ENCODE measurements at regions not wholly inside any gene's neighbourhood (a gene's known extent, or its start where the extent isn't known, plus 50 kb on each side); places are given as distances from the start of the nearest gene placed in this dataset.
A peak's percentile ranks its signal among the peaks of the same experiment; 100 is the strongest.

DNA sequence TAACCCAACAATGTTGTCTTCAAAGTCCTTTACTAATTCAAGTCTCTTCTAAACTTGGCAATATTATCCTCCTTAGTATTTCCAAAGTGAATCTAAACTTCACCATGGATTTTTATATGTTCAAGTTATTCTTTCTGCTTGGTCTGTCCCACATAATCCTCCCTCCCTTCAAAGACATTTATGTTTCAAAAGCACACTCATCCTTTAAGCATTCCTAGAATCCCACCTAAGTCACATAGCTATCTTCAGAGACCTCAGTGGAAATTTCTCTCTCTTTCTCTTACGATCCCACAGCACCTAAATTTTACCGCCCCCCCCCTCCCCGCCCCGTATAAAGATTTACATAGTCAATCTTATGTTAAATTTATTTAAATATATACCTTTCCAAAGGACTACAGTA, 314.9 kb upstream of the GRIA3 start:
- no peaks in the 10 kb centered on the region for H3K9me3 ChIP-seq (replicated peaks)

DNA sequence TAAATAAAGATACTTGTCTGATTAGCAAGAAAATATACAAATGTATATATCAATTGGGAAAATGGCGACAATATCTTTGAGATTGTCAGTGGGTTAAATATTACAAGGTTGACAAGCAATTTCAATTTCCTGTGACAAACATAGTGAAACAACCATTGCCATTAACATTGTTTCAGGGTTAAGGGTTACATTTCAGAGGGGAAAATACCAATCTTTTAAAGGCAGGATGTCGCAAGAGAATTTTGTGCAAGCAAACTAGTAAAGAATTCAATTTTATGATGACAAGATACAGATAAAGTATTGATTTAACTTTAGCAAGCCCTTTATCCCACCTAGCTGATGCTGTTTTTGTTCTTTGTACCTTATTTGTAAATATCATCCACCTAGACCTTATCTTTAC, 305.8 kb upstream of the GRIA3 start:
- H3K9me3 ChIP-seq (replicated peaks) = no peaks in the 10 kb centered on the region
- H3K4me3 ChIP-seq = no peak overlapping the region
- no peaks in the 10 kb centered on the region for H3K36me3 ChIP-seq
- no peaks in the 10 kb centered on the region for H3K4me1 ChIP-seq (replicated peaks)
- DNase-seq (ENCODE audit: low read depth in 1 of 2, low spot score in 2 of 2) = no peak
- no peak overlapping the region for H3K27ac ChIP-seq
- H3K27me3 ChIP-seq (replicated peaks) = no peaks in the 10 kb centered on the region

More for the DNA sequence above, 314.9 kb upstream of the GRIA3 start:
- no peak for DNase-seq (ENCODE audit: low read depth in 1 of 2, low spot score in 2 of 2)
- Histone ChIP-seq H3K27ac (no peak overlapping the region), H3K4me3 (no peak overlapping the region), H3K36me3 (no peaks in the 10 kb centered on the region), H3K27me3 (replicated peaks) (no peaks in the 10 kb centered on the region), H3K4me1 (replicated peaks) (no peaks in the 10 kb centered on the region)

DNA sequence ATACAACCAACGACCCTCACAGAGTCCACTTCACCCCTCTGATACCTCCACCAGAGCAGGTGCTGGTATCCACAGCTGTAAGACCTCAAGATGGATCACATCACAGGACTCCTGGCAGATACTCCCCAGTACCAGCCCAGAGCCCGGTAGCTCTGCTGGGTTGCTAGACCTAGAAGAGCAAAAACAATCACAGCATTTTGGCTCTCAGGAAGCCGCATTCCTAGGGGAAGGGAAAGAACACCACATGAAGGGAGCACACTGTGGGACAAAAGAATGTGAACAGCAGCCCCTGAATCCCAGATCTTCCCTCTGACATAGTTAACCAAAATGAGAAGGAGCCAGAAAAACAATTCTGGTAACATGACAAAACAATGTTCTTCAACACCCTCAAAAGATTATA, 303.1 kb upstream of the GRIA3 start:
- no peak overlapping the region for H3K27ac ChIP-seq
- no peak for DNase-seq (ENCODE audit: low read depth in 1 of 2, low spot score in 2 of 2)
- H3K36me3 ChIP-seq = no peaks in the 10 kb centered on the region
- H3K4me3 ChIP-seq = no peak overlapping the region
- H3K9me3 ChIP-seq (replicated peaks) = no peaks in the 10 kb centered on the region
- no peaks in the 10 kb centered on the region for H3K27me3 ChIP-seq (replicated peaks)
- H3K4me1 ChIP-seq (replicated peaks) = no peaks in the 10 kb centered on the region

DNA sequence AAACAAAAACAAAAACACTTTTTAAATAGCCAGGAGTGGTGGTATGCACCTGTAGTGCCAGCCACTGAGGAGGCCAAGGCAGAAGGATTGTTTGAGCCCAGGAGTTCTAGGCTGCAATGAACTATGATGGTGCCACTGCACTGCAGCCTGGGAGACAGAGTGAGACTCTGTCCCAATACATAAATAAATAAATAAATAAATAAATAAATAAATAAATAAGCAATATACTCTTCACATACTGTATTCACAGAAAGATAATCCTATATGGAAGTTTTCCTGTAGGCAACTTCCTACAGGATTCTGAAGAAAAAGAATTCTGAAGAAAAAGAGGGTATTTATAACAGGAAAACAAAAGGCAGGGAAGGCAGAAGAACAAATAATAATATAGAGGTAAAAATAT, 293.3 kb upstream of the GRIA3 start:
- no peaks in the 10 kb centered on the region for H3K9me3 ChIP-seq (replicated peaks)
- no peak for DNase-seq (ENCODE audit: low read depth in 1 of 2, low spot score in 2 of 2)

DNA sequence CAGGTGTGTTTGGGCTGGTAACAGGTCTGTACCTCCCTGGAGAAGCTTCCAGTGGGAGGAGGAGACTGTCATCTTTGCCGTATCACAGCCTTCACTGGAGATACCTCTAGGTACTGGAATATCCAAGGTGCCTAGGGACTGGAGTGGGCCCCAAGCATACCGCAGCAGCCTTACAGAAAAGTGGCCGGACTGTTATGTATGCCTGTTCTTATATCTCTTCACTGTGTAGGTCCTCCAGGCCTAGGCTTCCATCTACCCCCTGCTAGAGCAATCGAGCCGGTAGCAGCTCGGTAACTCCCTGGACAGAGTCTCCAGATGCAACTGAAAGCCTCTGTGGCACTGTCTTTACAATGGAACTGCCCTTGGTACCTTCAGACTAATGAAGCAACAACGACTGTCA, 277.4 kb upstream of the GRIA3 start:
- Histone ChIP-seq H3K4me1 (replicated peaks) (no peaks in the 10 kb centered on the region), H3K36me3 (no peaks in the 10 kb centered on the region), H3K27ac (no peak overlapping the region), H3K27me3 (replicated peaks) (no peaks in the 10 kb centered on the region), H3K4me3 (no peak overlapping the region), H3K9me3 (replicated peaks) (no peaks in the 10 kb centered on the region)
- DNase-seq (ENCODE audit: low read depth in 1 of 2, low spot score in 2 of 2) = no peak

More for the DNA sequence above, 293.3 kb upstream of the GRIA3 start:
- Histone ChIP-seq H3K4me3 (no peak overlapping the region), H3K4me1 (replicated peaks) (no peaks in the 10 kb centered on the region), H3K27me3 (replicated peaks) (no peaks in the 10 kb centered on the region), H3K27ac (no peak overlapping the region), H3K36me3 (no peaks in the 10 kb centered on the region)

DNA sequence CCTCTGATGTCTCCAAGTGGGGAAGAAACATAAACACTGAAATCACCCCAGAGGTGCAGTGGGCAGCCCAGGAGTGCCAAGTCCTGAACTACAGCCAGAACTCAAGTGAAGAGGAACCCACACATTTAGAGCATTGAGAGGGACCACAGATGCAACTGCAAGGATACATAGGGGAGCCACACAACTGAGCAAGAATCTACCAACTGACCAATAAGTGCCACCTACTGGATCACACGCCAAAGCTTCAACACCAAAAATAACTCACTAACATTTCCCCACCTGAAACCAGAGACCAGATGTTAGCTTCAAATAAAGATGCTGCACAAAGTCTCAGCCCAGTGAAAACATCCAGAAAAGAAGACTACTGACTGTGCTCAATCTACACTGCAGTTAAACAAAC, 276.7 kb upstream of the GRIA3 start:
- no peaks in the 10 kb centered on the region for H3K4me1 ChIP-seq (replicated peaks)
- no peak overlapping the region for H3K4me3 ChIP-seq
- H3K27me3 ChIP-seq (replicated peaks) = no peaks in the 10 kb centered on the region
- no peak overlapping the region for H3K27ac ChIP-seq
- H3K36me3 ChIP-seq = no peaks in the 10 kb centered on the region
- DNase-seq (ENCODE audit: low read depth in 1 of 2, low spot score in 2 of 2) = no peak
- no peaks in the 10 kb centered on the region for H3K9me3 ChIP-seq (replicated peaks)

DNA sequence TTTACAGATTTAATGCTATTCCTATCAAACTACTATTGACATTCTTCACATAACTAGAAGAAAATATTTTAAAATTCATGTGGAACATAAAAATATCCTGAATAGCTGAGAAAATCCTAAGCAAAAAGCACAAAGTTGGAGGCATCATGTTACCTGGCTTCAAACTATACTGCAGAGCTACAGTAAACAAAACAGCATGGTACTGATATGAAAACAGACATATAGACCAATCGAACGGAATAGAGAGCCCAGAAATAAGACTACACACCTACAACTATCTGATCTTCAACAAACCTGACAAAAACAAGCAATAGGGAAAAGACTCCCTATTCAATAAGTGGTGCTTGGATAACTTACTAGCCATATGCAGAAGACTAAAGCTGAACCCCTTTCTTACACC, 273.4 kb upstream of the GRIA3 start:
- no peaks in the 10 kb centered on the region for H3K36me3 ChIP-seq
- DNase-seq (ENCODE audit: low read depth in 1 of 2, low spot score in 2 of 2) = no peak
- no peak overlapping the region for H3K27ac ChIP-seq
- no peaks in the 10 kb centered on the region for H3K9me3 ChIP-seq (replicated peaks)
- no peaks in the 10 kb centered on the region for H3K27me3 ChIP-seq (replicated peaks)
- no peaks in the 10 kb centered on the region for H3K4me1 ChIP-seq (replicated peaks)
- H3K4me3 ChIP-seq = no peak overlapping the region

DNA sequence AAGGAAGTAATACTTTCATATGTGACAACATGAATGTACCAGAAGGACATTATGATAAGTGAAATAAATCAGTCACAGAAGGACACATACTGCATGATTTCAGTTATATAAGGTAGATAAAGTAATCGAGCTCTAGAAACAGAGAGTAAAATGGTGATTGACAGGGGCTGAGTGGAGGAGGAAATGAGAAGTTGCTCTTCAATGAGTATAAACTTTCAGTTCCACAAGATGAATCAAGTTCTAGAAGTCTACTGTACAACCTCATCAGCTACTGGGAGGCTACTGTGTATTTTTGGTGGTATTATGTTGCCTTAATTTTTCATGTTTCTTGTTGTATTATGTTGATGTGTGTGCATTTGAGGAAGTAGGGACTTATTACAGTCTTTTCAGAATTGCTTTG, 270.9 kb upstream of the GRIA3 start:
- Histone ChIP-seq H3K27ac (no peak overlapping the region), H3K27me3 (replicated peaks) (no peaks in the 10 kb centered on the region), H3K4me1 (replicated peaks) (no peaks in the 10 kb centered on the region), H3K36me3 (no peaks in the 10 kb centered on the region), H3K9me3 (replicated peaks) (no peaks in the 10 kb centered on the region), H3K4me3 (no peak overlapping the region)
- no peak for DNase-seq (ENCODE audit: low read depth in 1 of 2, low spot score in 2 of 2)

DNA sequence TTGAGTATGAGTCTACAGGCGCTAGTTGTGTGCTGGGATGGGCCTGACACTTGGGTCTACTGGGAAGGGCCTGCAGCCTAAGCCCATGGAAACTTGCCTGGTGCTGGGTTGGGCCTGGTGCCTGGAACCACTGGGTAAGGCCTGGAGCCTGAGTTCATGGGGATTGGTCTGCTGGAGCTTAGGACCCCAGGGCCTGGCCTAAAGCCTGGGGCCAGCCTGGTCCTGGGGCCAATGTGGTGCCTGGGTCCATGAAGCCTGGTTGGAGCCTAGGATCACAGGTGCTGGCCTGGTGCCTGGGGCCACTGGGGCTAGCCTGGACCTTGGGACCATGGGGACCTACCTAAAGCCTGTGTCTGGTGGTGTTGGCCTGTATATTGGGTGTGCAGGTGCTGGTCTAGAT, 270.3 kb upstream of the GRIA3 start:
- H3K27ac ChIP-seq = no peak overlapping the region
- no peak for DNase-seq (ENCODE audit: low read depth in 1 of 2, low spot score in 2 of 2)
- no peaks in the 10 kb centered on the region for H3K9me3 ChIP-seq (replicated peaks)
- H3K27me3 ChIP-seq (replicated peaks) = no peaks in the 10 kb centered on the region
- no peaks in the 10 kb centered on the region for H3K36me3 ChIP-seq
- H3K4me3 ChIP-seq = no peak overlapping the region
- H3K4me1 ChIP-seq (replicated peaks) = no peaks in the 10 kb centered on the region

DNA sequence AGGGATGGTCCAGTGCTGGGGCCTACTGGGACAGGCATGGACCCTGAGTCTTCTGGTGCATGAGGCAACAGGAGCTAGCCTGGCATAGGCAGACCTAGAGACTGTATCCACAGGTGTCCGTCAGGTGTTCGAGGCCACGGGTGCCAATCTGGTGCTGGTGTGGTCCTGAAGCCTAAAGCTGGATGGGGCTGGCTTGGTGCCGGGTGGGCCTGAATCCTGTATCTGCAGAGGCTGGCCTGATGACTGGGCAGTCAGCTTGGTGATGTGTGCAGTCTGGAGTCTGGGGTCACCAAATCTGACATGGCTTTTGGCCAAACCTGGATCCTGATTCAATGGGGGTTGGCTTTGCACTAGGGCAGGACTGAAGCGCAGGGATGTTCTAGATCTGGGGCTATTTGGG, 269.8 kb upstream of the GRIA3 start:
- Histone ChIP-seq H3K27ac (no peak overlapping the region), H3K4me3 (no peak overlapping the region), H3K36me3 (no peaks in the 10 kb centered on the region), H3K27me3 (replicated peaks) (no peaks in the 10 kb centered on the region), H3K9me3 (replicated peaks) (no peaks in the 10 kb centered on the region), H3K4me1 (replicated peaks) (no peaks in the 10 kb centered on the region)
- DNase-seq (ENCODE audit: low read depth in 1 of 2, low spot score in 2 of 2) = no peak

DNA sequence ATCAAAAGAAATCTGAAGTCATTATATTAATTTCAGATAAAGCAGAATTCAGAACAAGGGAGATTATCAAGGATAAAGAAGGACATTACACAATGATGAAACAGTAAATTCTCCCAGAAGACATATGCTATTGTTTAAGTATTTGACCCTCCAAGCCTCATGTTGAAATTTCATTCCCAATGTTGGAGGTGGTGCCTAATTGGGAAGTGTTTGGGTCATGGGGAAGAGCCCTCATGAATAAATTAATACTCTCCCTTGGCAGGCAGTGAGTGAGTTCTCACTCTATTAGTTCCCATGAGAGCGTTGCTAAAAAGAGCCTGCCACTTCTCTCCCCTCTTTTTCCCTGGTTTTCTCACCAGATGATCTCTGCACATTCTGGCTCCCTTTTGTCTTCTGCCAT, 249.9 kb upstream of the GRIA3 start:
- Histone ChIP-seq H3K4me3 (no peak overlapping the region), H3K9me3 (replicated peaks) (no peaks in the 10 kb centered on the region), H3K27me3 (replicated peaks) (no peaks in the 10 kb centered on the region)

DNA sequence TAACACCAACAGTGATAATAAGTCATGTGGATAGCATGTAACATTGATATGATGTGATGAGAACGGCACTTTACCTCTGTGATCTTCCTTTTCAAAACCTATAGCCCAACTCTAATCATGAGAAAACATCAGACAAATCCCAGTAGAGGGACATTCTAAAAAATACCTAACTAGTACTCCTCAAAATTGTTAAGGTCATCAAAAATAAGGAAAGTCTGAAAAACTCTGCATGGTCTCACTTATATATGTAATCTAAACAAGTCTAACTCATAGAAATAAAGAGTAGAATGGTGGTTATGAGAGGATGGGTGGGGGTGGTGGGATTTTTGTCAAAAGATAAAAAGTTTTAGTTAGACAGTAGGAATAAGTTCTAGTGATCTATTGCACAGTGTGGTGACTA, 243.9 kb upstream of the GRIA3 start:
- Histone ChIP-seq H3K4me3 (no peak overlapping the region), H3K4me1 (replicated peaks) (no peaks in the 10 kb centered on the region), H3K36me3 (no peaks in the 10 kb centered on the region), H3K27ac (no peak overlapping the region), H3K27me3 (replicated peaks) (no peaks in the 10 kb centered on the region), H3K9me3 (replicated peaks) (no peaks in the 10 kb centered on the region)
- no peak for DNase-seq (ENCODE audit: low read depth in 1 of 2, low spot score in 2 of 2)

More for the DNA sequence above, 249.9 kb upstream of the GRIA3 start:
- DNase-seq (ENCODE audit: low read depth in 1 of 2, low spot score in 2 of 2) = no peak
- H3K36me3 ChIP-seq = no peaks in the 10 kb centered on the region
- no peak overlapping the region for H3K27ac ChIP-seq
- no peaks in the 10 kb centered on the region for H3K4me1 ChIP-seq (replicated peaks)

DNA sequence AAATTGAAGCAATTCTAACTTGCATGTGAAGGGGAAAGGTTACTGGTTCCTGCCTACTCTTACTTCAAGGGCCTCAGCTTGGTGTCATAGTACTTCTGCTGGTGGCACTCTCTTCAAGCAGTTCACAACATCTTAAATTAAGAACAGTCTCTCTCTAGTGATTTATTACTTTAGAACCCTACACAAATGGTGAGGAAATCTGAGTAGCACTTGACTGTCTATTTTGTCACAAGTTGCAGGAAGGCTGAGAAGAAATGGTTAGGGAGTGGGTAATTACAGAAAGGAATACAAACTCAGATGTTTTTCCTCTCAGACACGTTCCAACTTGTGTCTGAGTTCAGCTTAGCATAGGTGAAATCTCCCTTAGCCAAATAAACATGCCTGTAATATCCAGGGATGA, 242.3 kb upstream of the GRIA3 start:
- Histone ChIP-seq H3K4me3 (no peak overlapping the region), H3K27ac (no peak overlapping the region), H3K27me3 (replicated peaks) (no peaks in the 10 kb centered on the region), H3K9me3 (replicated peaks) (no peaks in the 10 kb centered on the region), H3K4me1 (replicated peaks) (no peaks in the 10 kb centered on the region), H3K36me3 (no peaks in the 10 kb centered on the region)
- no peak for DNase-seq (ENCODE audit: low read depth in 1 of 2, low spot score in 2 of 2)

DNA sequence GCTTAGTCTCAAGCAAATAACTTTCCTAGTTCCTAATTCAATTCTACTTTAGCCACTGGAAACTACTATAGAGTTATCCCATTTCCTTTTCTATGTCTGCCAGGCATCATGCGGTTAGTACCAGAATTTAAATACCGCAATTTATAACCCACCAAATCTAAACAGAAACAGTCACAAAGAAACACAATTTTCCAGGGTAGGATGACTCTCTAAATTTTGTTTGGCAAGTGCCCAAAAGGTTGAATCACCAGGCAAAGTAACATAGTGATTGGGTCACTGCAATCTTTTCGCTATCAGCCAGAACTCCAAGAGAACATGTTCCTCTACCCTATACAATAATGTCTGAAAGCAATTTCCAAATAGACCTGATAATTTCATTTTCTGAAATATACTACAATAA, 240.2 kb upstream of the GRIA3 start:
- Histone ChIP-seq H3K27ac (no peak overlapping the region), H3K9me3 (replicated peaks) (no peaks in the 10 kb centered on the region), H3K27me3 (replicated peaks) (no peaks in the 10 kb centered on the region), H3K36me3 (no peaks in the 10 kb centered on the region), H3K4me3 (no peak overlapping the region), H3K4me1 (replicated peaks) (no peaks in the 10 kb centered on the region)
- peak in 1 of 2 experiments; percentile 0 for DNase-seq (ENCODE audit: low read depth in 1 of 2, low spot score in 2 of 2)

DNA sequence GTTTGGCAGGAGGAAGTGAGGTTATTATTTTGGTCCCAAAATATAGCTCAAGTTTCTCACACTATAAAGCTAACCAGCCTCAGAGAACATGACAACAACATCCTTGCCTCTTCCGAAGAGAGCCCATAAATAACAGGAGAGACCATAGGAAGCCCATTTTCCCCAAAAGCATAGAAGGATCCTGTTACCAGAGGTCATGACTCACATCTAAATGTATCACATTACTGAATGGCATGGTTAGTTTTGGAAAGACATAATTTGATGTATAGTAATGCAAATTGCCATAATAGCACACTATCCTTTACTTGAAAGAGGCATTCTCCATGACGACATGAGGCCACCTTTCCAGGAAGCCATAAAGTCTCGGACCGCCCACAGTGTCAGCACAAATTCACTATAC, 238.8 kb upstream of the GRIA3 start:
- Histone ChIP-seq H3K27me3 (replicated peaks) (no peaks in the 10 kb centered on the region), H3K27ac (no peak overlapping the region), H3K36me3 (no peaks in the 10 kb centered on the region), H3K4me3 (no peak overlapping the region), H3K9me3 (replicated peaks) (no peaks in the 10 kb centered on the region), H3K4me1 (replicated peaks) (no peaks in the 10 kb centered on the region)
- DNase-seq (ENCODE audit: low read depth in 1 of 2, low spot score in 2 of 2) = no peak
